SK-N-MC (cell line): ENCODE measurements at regions not wholly inside any gene's neighbourhood (a gene's known extent, or its start where the extent isn't known, plus 50 kb on each side); places are given as distances from the start of the nearest gene placed in this dataset.
"Not testable (repeated sequence)": the region's sequence is repeated elsewhere in the genome, so short reads cannot be mapped to it uniquely, and the experiment has no call there.

ENCODE experiments used
- DNase-seq: peaks from one replicate; pipeline ENCODE4 v3.0.0-alpha.2; 2011; ENCODE audit warnings: low read depth, low spot score
- H3K27ac ChIP-seq: fragments of 200-600 bp; sonication (generic); 2 replicates; pipeline ENCODE4 v1.5.1; 2016; ENCODE audit warnings: mixed run types
- H3K36me3 ChIP-seq: fragments of 200-600 bp; sonication (generic); 2 replicates; pipeline ENCODE4 v1.6.1; 2017; ENCODE audit warnings: antibody characterized with exemption, low read length, mixed read lengths; ENCODE audit not compliant: insufficient read depth
- H3K4me3 ChIP-seq: fragments of 200-600 bp; sonication (generic); 2 replicates; pipeline ENCODE4 v1.5.1; 2016
- H3K9ac ChIP-seq: fragments of 200-600 bp; sonication (generic); 2 replicates; pipeline ENCODE4 v1.8.0; 2017; ENCODE audit warnings: mixed run types, mixed read lengths; ENCODE audit not compliant: insufficient read length
- H3K9me3 ChIP-seq: fragments of 200-600 bp; sonication (generic); 2 replicates; pipeline ENCODE4 v1.6.1; 2017; ENCODE audit warnings: low read depth, mild to moderate bottlenecking, antibody characterized with exemption, low read length, moderate library complexity, mixed read lengths
- EZH2 ChIP-seq: fragments of 200-600 bp; sonication (generic); IDR thresholded peaks from one replicate; pipeline ENCODE4 v1.6.1; 2017; ENCODE audit warnings: antibody characterized with exemption
- FOXP2 ChIP-seq: optimal IDR thresholded peaks from 2 replicates; pipeline ENCODE3; 2011; ENCODE audit warnings: mild to moderate bottlenecking, moderate library complexity; ENCODE audit not compliant: insufficient read depth; ENCODE audit errors: extremely low read length, control extremely low read depth
- POLR2AphosphoS5 ChIP-seq: IDR thresholded peaks from 2 replicates; pipeline ENCODE4 v1.6.1; 2012; ENCODE audit warnings: mild to moderate bottlenecking, low read depth, low read length, borderline replicate concordance

DNA sequence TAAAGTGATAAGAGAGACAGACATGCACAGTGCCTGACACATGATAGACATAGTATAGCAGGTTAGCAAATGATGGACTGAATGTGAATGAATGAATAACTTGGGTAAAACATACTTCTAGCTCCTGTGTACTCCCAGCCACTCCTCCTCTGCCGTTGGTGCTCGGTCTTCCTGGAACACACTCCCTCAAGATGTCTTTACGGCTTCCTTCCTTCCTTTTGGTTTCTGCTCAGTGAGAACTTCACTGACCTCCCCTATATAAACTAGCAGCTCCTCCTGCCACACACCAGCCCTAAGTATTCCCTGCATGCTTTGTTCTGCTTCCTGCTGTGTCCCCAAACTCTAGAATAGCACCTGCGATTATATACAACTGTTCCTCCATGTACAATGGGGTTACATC is 50.2 kb downstream of the RAD54L2 start:
- Histone ChIP-seq H3K4me3 (no peak overlapping the region), H3K9ac (no peak overlapping the region), H3K27ac (no peak overlapping the region), H3K36me3 (no peaks in the 10 kb centered on the region), H3K9me3 (no peaks in the 10 kb centered on the region)
- TF ChIP-seq FOXP2 (no peak), POLR2AphosphoS5 (no peak), EZH2 (no peak)
- DNase-seq, result no peak

DNA sequence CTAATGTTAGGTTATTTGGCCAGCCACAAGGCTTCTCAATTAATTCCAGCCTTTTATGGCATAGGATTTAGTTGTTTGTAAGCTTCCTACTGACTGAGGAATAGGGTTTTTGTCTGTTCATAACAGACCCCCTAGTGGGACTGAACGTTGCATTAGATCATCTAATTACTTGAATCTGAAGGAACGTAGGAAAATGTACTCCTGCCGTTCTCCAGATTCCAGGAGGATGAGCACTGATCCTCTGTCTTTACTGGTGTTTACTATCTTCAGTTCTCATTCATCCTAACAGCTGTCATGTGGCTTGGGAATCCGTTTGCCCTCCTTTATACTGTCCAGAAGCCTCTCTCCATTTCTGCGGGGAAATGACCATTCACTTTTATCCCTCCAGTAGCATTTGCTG is 52.7 kb downstream of the RAD54L2 start:
- Histone ChIP-seq H3K4me3 (no peak overlapping the region), H3K9me3 (no peaks in the 10 kb centered on the region), H3K27ac (no peak overlapping the region), H3K9ac (no peak overlapping the region), H3K36me3 (no peaks in the 10 kb centered on the region)
- TF ChIP-seq FOXP2, result no peak
- TF ChIP-seq POLR2AphosphoS5, result no peak
- TF ChIP-seq EZH2, result no peak
- no peak for DNase-seq

DNA sequence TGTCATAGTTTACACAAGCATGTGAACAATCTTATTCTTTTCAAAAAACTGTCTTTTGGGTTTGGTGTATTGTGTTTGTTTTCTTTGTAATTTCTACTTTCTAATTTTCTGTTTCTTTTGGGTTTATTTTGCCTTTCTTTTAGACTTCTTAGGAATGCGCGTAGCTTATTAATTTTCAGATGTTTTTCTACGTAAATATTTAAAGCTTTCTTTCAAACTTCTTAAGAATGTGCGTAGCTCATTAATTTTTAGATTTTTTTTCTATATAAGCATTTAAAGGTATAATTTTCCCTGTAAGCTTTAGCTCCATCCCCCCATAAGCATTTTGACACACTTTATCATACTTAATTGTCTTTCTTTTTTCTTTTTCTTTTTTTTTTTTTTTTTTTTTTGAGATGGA is 55.2 kb downstream of the RAD54L2 start:
- Histone ChIP-seq H3K4me3 (no peak overlapping the region), H3K9me3 (no peaks in the 10 kb centered on the region), H3K36me3 (no peaks in the 10 kb centered on the region), H3K9ac (no peak overlapping the region), H3K27ac (no peak overlapping the region)
- TF ChIP-seq EZH2 (no peak), FOXP2 (no peak), POLR2AphosphoS5 (no peak)
- no peak for DNase-seq

DNA sequence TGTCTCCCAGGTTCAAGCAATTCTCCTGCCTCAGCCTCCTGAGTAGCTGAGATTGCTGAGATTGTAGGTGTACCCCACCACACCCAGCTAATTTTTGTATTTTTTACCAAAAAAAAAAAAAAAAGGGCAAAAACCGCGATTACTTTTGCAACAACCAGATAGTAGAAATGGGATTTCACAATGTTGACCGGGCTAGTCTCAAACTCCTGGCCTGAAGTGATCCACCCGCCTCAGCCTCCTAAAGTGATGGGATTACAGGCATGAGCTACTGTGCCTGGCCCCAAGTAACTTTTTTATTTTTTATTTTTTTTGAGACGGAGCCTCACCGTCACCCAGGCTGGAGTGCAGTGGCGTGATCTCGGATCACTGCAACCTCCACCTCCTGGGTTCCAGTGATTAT is 61.1 kb downstream of the RAD54L2 start:
- not testable (repeated sequence) for H3K9me3 ChIP-seq, H3K4me3 ChIP-seq, H3K27ac ChIP-seq, H3K9ac ChIP-seq, H3K36me3 ChIP-seq, DNase-seq

DNA sequence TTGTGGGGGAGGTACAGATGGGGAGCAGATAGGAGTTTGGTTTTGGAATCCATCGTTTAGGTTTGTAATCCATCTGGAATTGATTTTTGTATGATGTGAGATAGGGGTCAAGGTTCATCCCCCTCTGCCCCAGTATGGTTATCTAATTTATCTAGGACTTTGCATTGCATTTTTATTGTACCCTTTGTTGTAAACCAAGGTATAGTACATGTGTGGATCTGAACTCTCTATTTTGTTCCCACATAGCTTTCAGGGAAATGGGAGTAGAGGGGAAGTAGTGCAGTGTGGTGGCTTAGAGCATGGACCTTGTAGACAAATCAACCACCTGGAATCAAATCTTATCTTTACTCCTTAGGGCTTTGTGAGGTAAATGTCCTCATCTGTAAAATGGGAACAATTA is 65.7 kb downstream of the RAD54L2 start:
- H3K9ac ChIP-seq, result no peak overlapping the region
- DNase-seq, result no peak

DNA sequence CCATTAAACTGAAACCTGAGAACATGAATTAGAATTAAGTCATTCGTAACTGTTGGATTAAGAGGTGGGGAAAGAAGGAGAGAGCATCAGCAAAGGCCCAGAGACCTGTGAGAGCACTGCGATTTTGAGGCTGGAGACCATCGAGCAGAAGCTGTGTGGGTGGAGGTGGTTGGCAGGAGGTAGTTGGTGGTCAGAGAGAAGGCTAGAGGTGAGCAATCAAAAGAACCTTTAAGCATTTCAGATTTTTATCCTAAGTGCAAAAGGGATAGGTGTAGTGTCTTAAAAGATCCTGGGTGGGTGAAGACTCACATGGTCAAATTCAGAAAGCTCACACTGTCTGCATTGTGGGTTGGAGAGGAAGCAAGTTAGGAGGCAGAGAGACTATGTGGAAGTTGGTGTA is 65.1 kb upstream of the TEX264 start:
- TF ChIP-seq EZH2 (no peak), FOXP2 (no peak), POLR2AphosphoS5 (no peak)
- H3K9me3 ChIP-seq, result no peaks in the 10 kb centered on the region
- H3K27ac ChIP-seq, result no peak overlapping the region
- no peak overlapping the region for H3K4me3 ChIP-seq
- DNase-seq, result no peak
- no peaks in the 10 kb centered on the region for H3K36me3 ChIP-seq
- no peak overlapping the region for H3K9ac ChIP-seq

More for the DNA sequence above, 65.7 kb downstream of the RAD54L2 start:
- Histone ChIP-seq H3K27ac (no peak overlapping the region), H3K9me3 (no peaks in the 10 kb centered on the region), H3K36me3 (no peaks in the 10 kb centered on the region), H3K4me3 (no peak overlapping the region)
- TF ChIP-seq FOXP2 (no peak), EZH2 (no peak), POLR2AphosphoS5 (no peak)

DNA sequence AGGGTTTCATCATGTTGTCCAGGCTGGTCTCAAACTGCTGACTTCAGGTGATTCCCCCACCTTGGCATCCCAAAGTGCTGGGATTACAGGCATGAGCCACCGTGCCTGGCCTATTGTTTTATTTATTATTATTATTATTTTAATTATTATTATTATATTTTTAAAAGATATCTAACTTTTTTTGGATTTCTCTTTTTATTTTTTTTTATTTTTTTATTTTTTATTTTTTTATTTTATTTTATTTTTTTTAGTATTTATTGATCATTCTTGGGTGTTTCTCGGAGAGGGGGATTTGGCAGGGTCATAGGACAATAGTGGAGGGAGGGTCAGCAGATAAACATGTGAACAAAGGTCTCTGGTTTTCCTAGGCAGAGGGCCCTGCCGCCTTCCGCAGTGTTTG is 64.2 kb upstream of the TEX264 start:
- not testable (repeated sequence) for H3K9me3 ChIP-seq, DNase-seq, H3K9ac ChIP-seq, H3K36me3 ChIP-seq, H3K27ac ChIP-seq, H3K4me3 ChIP-seq

DNA sequence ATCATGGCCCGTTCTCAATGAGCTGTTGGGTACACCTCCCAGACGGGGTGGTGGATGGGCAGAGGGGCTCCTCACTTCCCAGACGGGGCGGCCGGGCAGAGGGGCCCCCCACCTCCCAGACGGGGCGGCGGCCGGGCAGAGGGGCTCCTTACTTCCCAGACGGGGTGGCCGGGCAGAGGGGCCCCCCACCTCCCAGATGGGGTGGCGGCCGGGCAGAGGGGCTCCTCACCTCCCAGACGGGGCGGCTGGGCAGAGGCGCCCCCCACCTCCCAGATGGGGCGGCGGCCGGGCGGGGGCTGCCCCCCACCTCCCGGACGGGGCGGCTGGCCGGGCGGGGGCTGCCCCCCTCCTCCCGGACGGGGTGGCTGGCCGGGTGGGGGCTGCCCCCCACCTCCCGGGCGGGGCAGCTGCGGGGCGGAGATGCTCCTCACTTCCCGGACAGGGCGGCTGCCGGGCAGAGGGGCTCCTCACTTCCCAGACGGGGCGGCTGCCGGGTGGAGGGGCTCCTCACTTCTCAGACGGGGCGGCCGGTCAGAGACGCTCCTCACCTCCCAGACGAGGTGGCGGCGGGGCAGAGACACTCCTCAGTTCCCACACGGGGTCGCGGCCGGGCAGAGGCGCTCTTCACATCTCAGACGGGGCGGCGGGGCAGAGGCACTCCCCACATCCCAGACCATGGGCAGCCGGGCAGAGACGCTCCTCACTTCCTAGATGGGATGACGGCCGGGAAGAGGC is 63.3 kb upstream of the TEX264 start:
- not testable (repeated sequence) for H3K4me3 ChIP-seq, H3K9ac ChIP-seq

DNA sequence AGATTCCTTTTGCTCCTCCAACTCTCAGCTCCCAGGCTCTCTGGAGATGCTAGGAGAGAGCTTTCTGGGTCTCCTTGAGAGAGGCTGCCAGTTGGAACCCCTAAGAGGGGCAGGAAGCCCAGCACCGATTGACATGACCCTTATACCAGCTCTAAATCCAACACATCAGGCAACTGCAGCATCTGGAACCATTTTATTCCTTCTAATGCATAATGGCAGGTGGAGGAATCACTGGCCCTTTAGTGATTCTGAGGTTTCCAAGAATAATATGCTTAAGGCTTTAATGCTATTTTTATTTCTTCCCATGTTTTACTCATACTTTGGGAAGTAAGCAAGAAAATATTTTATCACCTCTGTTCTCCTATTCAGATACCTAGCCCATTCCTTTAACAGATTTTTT is 60.3 kb upstream of the TEX264 start:
- H3K4me3 ChIP-seq, result no peak overlapping the region
- DNase-seq, result no peak
- no peak overlapping the region for H3K9ac ChIP-seq
- H3K36me3 ChIP-seq, result no peaks in the 10 kb centered on the region
- H3K9me3 ChIP-seq, result no peaks in the 10 kb centered on the region
- H3K27ac ChIP-seq, result no peak overlapping the region
- TF ChIP-seq POLR2AphosphoS5 (no peak), EZH2 (no peak)

More for the DNA sequence above, 63.3 kb upstream of the TEX264 start:
- not testable (repeated sequence) for H3K36me3 ChIP-seq, H3K9me3 ChIP-seq, DNase-seq, H3K27ac ChIP-seq
